Suprapubic skin (tissue), 4 donors: ENCODE measurements at regions not wholly inside any gene's neighbourhood (a gene's known extent, or its start where the extent isn't known, plus 50 kb on each side); places are given as distances from the start of the nearest gene placed in this dataset.

Experiments
- DNase-seq, 2 donors: peaks; one replicate each; pipeline ENCODE4 v3.0.0-alpha.2; 2019; ENCODE audit warnings: low spot score in 2 of 2
- H3K27ac ChIP-seq: fragments of 200-600 bp; sonication (generic); one replicate; pipeline ENCODE4 v1.5.1; 2019
- H3K27me3 ChIP-seq: fragments of 200-600 bp; sonication (generic); one replicate; pipeline ENCODE4 v1.5.1; 2019
- H3K36me3 ChIP-seq: fragments of 200-600 bp; sonication (generic); one replicate; pipeline ENCODE4 v1.5.1; 2019
- H3K4me1 ChIP-seq: fragments of 200-600 bp; sonication (generic); one replicate; pipeline ENCODE4 v1.5.1; 2019
- H3K4me3 ChIP-seq: fragments of 200-600 bp; sonication (generic); one replicate; pipeline ENCODE4 v1.5.1; 2019; ENCODE audit warnings: mild to moderate bottlenecking
- H3K9me3 ChIP-seq: fragments of 200-600 bp; sonication (generic); one replicate; pipeline ENCODE4 v1.5.1; 2019
- CTCF ChIP-seq, 2 donors: fragments of 200-600 bp in 1 of 2; fragments of 450-650 bp in 1 of 2; sonication (generic) in 1 of 2; IDR thresholded peaks; one replicate each; pipeline ENCODE4 v1.5.1; 2016 to 2019; ENCODE audit warnings: antibody characterized with exemption in 2 of 2, mild to moderate bottlenecking in 1 of 2, moderate library complexity in 1 of 2
- EP300 ChIP-seq: sonication (generic); formaldehyde crosslinking; IDR thresholded peaks from one replicate; pipeline ENCODE4 v1.6.1; 2017; ENCODE audit warnings: antibody characterized with exemption
- POLR2A ChIP-seq, 2 donors: fragments of 450-650 bp; IDR thresholded peaks; one replicate each; pipeline ENCODE4 v1.6.1; 2017; ENCODE audit warnings: antibody characterized with exemption in 2 of 2, mild to moderate bottlenecking in 2 of 2, moderate library complexity in 2 of 2
- POLR2AphosphoS5 ChIP-seq, 3 donors: sonication (generic); formaldehyde crosslinking; IDR thresholded peaks; one replicate each; pipeline ENCODE4 v1.6.1; 2017; ENCODE audit warnings: antibody characterized with exemption in 3 of 3
- WGBS: methylation state at CpG from one replicate; pipeline ENCODE4 v1.1.5; 2018; 5-methylcytosine and 5-hydroxymethylcytosine counted together

- no peak for DNase-seq
- 83% methylated on average over 6 of the region's 6 CpGs for WGBS
Measured at GRCh38 chr2:126220331-126220730, 435.6 kb upstream of the GYPC start.

GRCh38 chr2:126221506-126221905, 434.5 kb upstream of the GYPC start:
- Histone ChIP-seq H3K27me3 (no peaks in the 10 kb centered on the region), H3K9me3 (no peaks in the 10 kb centered on the region), H3K27ac (no peak overlapping the region), H3K36me3 (no peaks in the 10 kb centered on the region), H3K4me1 (no peaks in the 10 kb centered on the region), H3K4me3 (no peak overlapping the region)
- TF ChIP-seq POLR2AphosphoS5 (IDR thresholded peaks at IDR 0.05) (no peak), EP300 (no peak), CTCF (IDR thresholded peaks at IDR 0.05) (no peak), POLR2A (IDR thresholded peaks at IDR 0.05) (no peak)
- WGBS: 50% methylated on average over 1 of the region's 1 CpG
- DNase-seq: no peak

More at GRCh38 chr2:126220331-126220730, 435.6 kb upstream of the GYPC start:
- TF ChIP-seq POLR2A (IDR thresholded peaks at IDR 0.05) (no peak), POLR2AphosphoS5 (IDR thresholded peaks at IDR 0.05) (no peak), EP300 (no peak), CTCF (IDR thresholded peaks at IDR 0.05) (no peak)
- Histone ChIP-seq H3K9me3 (no peaks in the 10 kb centered on the region), H3K27me3 (no peaks in the 10 kb centered on the region), H3K4me1 (no peaks in the 10 kb centered on the region), H3K27ac (no peak overlapping the region), H3K36me3 (no peaks in the 10 kb centered on the region), H3K4me3 (no peak overlapping the region)

- no peaks in the 10 kb centered on the region for H3K27me3 ChIP-seq
- TF ChIP-seq CTCF (IDR thresholded peaks at IDR 0.05) (no peak), POLR2A (IDR thresholded peaks at IDR 0.05) (no peak), POLR2AphosphoS5 (IDR thresholded peaks at IDR 0.05) (no peak), EP300 (no peak)
- no peaks in the 10 kb centered on the region for H3K36me3 ChIP-seq
- no peak overlapping the region for H3K27ac ChIP-seq
- no peaks in the 10 kb centered on the region for H3K9me3 ChIP-seq
- no peak overlapping the region for H3K4me3 ChIP-seq
- no peak for DNase-seq
- no peaks in the 10 kb centered on the region for H3K4me1 ChIP-seq
- WGBS: 61% methylated on average over 2 of the region's 2 CpGs
Measured at GRCh38 chr2:126222278-126222677, 433.7 kb upstream of the GYPC start.

- H3K9me3 ChIP-seq: no peaks in the 10 kb centered on the region
- no peaks in the 10 kb centered on the region for H3K36me3 ChIP-seq
- 92% methylated on average over 1 of the region's 1 CpG for WGBS
- H3K27ac ChIP-seq: no peak overlapping the region
- TF ChIP-seq EP300: no peak
- no peak for TF ChIP-seq CTCF (IDR thresholded peaks at IDR 0.05)
- TF ChIP-seq POLR2AphosphoS5 (IDR thresholded peaks at IDR 0.05): no peak
- TF ChIP-seq POLR2A (IDR thresholded peaks at IDR 0.05): no peak
- no peaks in the 10 kb centered on the region for H3K4me1 ChIP-seq
- DNase-seq: no peak
- H3K4me3 ChIP-seq: no peak overlapping the region
- H3K27me3 ChIP-seq: no peaks in the 10 kb centered on the region
Measured at GRCh38 chr2:126224776-126225175, 431.2 kb upstream of the GYPC start.

- H3K27ac ChIP-seq: no peak overlapping the region
- WGBS: 40% methylated on average over 1 of the region's 1 CpG
- no peaks in the 10 kb centered on the region for H3K9me3 ChIP-seq
Measured at GRCh38 chr2:126227250-126227649, 428.7 kb upstream of the GYPC start.

More at GRCh38 chr2:126227250-126227649, 428.7 kb upstream of the GYPC start:
- H3K27me3 ChIP-seq: no peaks in the 10 kb centered on the region
- no peaks in the 10 kb centered on the region for H3K4me1 ChIP-seq
- no peak for DNase-seq
- H3K4me3 ChIP-seq: no peak overlapping the region
- TF ChIP-seq POLR2AphosphoS5 (IDR thresholded peaks at IDR 0.05) (no peak), CTCF (IDR thresholded peaks at IDR 0.05) (no peak), EP300 (no peak), POLR2A (IDR thresholded peaks at IDR 0.05) (no peak)
- no peaks in the 10 kb centered on the region for H3K36me3 ChIP-seq
